ENCODE measurements at regions not wholly inside any gene's neighbourhood (a gene's known extent, or its start where the extent isn't known, plus 50 kb on each side); places are given as distances from the start of the nearest gene placed in this dataset.

DNA sequence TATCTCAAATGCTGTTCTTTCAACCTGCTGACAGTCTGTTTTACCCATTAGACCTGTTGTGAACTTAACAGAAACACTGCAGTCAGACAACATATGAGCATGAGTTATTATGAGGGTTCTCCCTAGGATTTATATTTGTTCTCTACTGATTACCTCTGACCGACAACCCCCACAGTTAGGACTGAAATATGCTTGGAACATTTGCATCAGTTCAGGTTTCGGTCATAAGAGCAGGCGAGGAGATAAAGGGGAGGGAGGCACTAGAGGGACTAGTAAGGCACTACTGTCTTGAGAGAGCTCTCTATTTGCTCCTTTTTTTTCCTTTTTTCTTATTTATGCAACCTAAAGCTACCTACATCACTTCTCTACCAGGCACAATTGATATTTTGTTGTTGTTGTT lies 133.2 kb upstream of the REG3G start:
- no peak for DNase-seq (ENCODE audit: low read depth in 4 of 4, low spot score in 3 of 4)

DNA sequence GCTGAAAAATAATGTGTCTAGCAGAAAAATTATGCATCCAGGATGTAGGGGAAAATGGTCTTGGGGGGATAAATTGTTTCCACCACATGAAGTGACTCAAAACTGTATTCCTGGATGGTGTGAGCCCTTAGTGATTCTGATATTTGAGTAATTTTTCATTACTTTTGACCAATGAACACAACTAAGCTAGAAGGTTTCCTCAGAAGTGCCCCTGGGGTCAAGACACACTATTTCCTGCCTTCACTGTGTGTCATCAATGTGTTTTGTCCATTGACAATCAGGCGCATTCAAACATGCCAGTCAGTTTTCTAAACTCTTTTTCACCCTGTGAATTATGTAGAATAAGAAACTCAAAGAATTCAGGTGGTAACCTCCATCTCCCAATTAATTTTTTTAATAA lies 130.5 kb upstream of the REG3G start:
- DNase-seq (ENCODE audit: low read depth in 4 of 4, low spot score in 3 of 4): no peak

- DNase-seq (ENCODE audit: low read depth in 4 of 4, low spot score in 3 of 4): no peak
Measured at GRCh38 chr2:78896536-78896935, 129.0 kb upstream of the REG3G start.

GRCh38 chr2:78907089-78907488 lies 118.4 kb upstream of the REG3G start:
- DNase-seq (ENCODE audit: low read depth in 4 of 4, low spot score in 3 of 4): no peak

DNA sequence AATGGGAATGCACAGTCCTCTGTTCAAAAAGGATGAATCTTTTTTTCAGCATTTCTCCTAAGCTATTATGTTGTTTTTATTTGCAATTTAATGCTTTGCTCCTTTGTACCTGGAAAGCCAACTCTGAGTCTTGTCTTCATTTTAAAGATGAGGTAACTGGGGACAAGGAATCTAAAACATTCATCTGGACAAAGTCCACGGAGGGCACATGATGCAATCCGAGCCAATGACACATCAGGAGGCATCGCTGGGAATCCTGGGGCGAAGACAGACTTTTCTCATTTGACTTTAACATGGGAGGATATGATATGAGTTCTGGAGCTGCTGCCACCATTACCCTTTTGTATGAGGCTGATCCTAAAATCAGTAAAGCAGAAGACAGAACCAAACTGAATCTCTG lies 116.5 kb upstream of the REG3G start:
- no peak for DNase-seq (ENCODE audit: low read depth in 4 of 4, low spot score in 3 of 4)

DNA sequence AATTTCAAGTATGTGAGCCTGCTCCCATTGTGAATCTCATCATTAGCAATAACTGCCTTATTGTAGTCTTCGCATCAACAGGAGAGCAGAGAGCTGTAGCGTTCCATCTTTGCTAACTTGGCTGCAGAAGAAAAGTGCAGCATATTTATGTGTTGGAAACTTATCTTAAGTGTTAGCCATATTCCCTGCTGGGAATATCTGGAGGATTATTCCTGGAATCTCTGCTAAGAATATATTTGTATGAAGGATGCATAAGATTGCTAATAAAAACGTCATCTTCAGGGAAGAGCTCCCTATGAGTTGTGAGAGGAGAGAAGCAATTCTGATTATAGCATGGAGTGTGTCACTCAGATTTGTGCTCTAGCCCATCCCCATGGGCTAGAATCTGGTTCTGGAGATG lies 115.1 kb upstream of the REG3G start:
- no peak for DNase-seq (ENCODE audit: low read depth in 4 of 4, low spot score in 3 of 4)

DNA sequence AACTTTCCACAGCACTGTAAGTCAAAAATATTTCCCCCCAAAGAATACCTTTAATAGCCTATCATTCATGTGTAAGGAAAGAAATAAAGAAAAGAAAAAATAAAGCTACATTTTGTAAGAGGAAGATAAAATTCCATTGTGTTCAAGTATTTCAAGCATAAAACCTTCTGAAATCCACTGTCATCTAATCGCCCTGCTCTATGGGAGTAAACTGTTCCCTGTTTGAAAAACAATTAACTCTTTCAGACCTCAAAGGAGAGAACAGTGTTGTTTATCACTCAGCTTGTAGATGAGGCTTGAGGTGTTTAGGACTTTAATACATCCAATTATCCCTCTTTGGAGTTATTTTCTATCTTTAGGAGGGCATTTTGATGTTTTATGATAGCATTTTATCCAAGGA lies 112.2 kb upstream of the REG3G start:
- DNase-seq (ENCODE audit: low read depth in 4 of 4, low spot score in 3 of 4): no peak

DNA sequence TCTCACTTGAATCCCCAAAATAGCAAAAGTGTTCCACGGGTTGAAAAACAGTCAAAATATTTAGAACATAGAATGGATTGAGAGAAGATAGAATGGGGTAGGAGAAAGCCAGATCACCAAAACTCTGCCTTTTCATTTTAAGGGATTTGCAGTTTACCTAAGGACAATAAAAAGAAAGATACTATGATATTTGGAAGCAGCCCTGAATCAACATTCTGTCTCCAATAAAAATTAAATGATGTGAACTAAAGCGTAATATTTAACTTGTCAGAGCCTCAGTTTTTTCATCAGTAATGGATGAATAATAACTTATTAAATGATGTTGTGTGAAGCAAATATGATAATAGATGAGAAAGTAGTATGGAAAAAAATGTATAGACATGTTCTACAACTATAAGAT lies 100.2 kb upstream of the REG3G start:
- no peak for DNase-seq (ENCODE audit: low read depth in 4 of 4, low spot score in 3 of 4)

DNA sequence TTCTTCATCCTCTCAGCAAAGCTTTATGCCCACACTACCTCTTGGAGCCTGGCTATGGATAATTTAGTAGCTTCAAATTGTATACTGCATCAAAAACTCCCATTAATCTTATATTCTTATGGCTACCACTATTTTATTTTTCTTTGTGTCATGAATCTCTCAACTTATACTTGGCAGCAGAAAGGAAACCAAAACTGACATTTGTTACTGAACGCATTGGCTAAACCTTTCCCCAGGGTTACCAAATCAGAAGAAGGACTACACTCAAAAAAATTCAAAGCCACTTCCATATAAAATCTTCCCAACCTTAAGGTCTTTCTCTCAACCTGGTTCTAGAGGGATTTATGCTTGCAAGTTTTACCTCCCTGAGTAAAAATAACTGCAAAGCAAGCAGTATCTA lies 97.0 kb upstream of the REG3G start:
- DNase-seq (ENCODE audit: low read depth in 4 of 4, low spot score in 3 of 4): no peak

GRCh38 chr2:78940998-78941397 lies 84.5 kb upstream of the REG3G start:
- DNase-seq (ENCODE audit: low read depth in 4 of 4, low spot score in 3 of 4): no peak

DNA sequence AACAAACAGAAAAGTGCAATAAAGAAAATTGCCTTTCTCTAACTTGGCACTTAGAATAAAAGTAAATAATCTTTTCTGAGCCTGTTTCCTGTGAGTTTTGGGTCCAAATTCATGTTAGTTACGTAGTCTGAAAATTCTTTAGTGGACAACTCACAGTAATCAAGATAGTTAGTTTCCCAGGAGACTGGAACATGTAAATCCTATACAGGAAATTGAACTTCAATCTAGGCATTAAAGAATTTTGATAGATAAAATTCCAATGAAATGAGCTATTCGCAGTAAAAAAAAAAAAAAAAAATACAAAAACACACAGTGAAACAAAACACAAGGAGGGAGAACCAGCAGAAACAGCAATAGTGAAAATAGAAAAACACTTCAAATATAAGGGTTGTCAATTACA lies 83.8 kb upstream of the REG3G start:
- DNase-seq (ENCODE audit: low read depth in 4 of 4, low spot score in 3 of 4): no peak

GRCh38 chr2:78963881-78964280 lies 61.6 kb upstream of the REG3G start:
- DNase-seq (ENCODE audit: low read depth in 4 of 4, low spot score in 3 of 4): no peak

DNA sequence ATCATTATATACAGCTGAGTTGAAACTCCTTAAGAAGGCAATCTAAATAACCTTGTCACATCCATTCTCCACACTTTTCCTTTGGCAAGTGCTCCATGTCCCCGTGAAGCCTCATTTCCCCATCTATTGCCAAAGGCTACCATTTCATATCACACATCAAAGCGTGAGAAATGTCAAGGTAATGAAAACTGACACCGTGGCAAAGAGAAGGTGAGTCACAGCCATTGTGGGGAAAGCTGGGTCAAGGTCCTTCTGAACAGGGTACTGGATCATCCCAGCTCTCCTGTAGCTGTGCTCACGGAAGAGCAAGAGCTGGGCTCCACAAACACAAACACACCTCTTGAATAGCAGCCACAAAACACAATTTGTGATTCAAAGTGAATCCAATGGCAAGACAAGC lies 58.2 kb upstream of the REG3G start:
- no peak for DNase-seq (ENCODE audit: low read depth in 4 of 4, low spot score in 3 of 4)

DNA sequence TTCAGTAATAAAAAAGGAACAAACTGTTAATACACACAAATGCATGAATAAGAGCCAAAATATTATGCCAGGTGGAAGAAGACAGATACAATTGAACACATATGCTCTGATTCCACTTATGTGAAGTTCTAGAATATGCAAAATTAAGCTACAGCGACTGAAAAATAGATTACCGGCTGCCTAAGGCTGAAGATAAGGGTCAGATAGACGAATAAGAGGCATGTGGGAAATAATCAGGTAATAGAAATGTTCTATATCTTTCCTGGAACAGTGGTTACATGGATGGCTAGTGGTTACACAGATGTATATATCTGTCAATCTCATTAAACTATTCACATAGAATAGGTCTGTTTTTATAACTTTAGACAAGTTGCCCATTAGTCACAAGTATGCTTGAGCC lies 51.9 kb upstream of the REG3G start:
- no peak for DNase-seq (ENCODE audit: low read depth in 4 of 4, low spot score in 3 of 4)
